ENCODE measurements at regions not wholly inside any gene's neighbourhood (a gene's known extent, or its start where the extent isn't known, plus 50 kb on each side); places are given as distances from the start of the nearest gene placed in this dataset.

- H3K4me2 ChIP-seq (ENCODE audit: low read length): no peak overlapping the region
- no peaks in the 10 kb centered on the region for H3K36me3 ChIP-seq (ENCODE audit: insufficient read depth, low read length)
- no peak overlapping the region for H3K4me3 ChIP-seq (ENCODE audit: low read depth, low read length, poor library complexity, severe bottlenecking)
- H2AFZ ChIP-seq (ENCODE audit: low read length): no peak overlapping the region
- no peaks in the 10 kb centered on the region for H3K4me1 ChIP-seq (ENCODE audit: insufficient read depth, low read length, poor library complexity, severe bottlenecking)
- BruUV-seq (replicated peaks): no TSS peak
- no peak overlapping the region for H3K27ac ChIP-seq (ENCODE audit: low read depth, low read length, poor library complexity, severe bottlenecking)
- DNase-seq (ENCODE audit: low spot score): no peak
- ChIA-PET CTCF (ENCODE audit: unreplicated experiment) (no interaction called here), POLR2A (no interaction called here)
- H4K20me1 ChIP-seq (ENCODE audit: insufficient read depth, low read length): no peaks in the 10 kb centered on the region
- TF ChIP-seq CTCF (conservative IDR thresholded peaks at IDR 0.05; ENCODE audit: low read length) (no peak), EZH2phosphoT487 (IDR thresholded peaks at IDR 0.05; ENCODE audit: borderline replicate concordance, low read depth, low read length) (no peak)
- no peaks in the 10 kb centered on the region for H3K9me3 ChIP-seq (ENCODE audit: low read length)
- intact Hi-C loops (cut with micrococcal nuclease; ENCODE audit: unreplicated experiment): no loop called here
- H3K79me2 ChIP-seq (ENCODE audit: insufficient read depth, low read depth, low read length): no peaks in the 10 kb centered on the region
- no peaks in the 10 kb centered on the region for H3K9me2 ChIP-seq (ENCODE audit: insufficient read depth, low read length)
Observed at GRCh38 chr5:91221917-91222316, 161.2 kb downstream of the ARRDC3 start.

- peak; percentile 27 for DNase-seq (ENCODE audit: low spot score)
- ChIA-PET POLR2A (interaction anchor here (0.6 to 1.8 kb wide), 10 partner anchors 12 to 251 kb away, joined by 3 to 7 read pairs (median 3); no protein-coding TSS in a partner anchor), CTCF (ENCODE audit: unreplicated experiment) (interaction anchor here (1.0 to 1.4 kb wide), 2 partner anchors 26 to 163 kb away, joined by 3 to 5 read pairs; partner anchors contain the start of gene ARRDC3)
- TF ChIP-seq CTCF (conservative IDR thresholded peaks at IDR 0.05; ENCODE audit: low read length) (peak; percentile 79), EZH2phosphoT487 (IDR thresholded peaks at IDR 0.05; ENCODE audit: borderline replicate concordance, low read depth, low read length) (no peak)
- H3K4me1 ChIP-seq (ENCODE audit: insufficient read depth, low read length, poor library complexity, severe bottlenecking): no peaks in the 10 kb centered on the region
- H3K79me2 ChIP-seq (ENCODE audit: insufficient read depth, low read depth, low read length): no peaks in the 10 kb centered on the region
- no peak overlapping the region for H3K4me3 ChIP-seq (ENCODE audit: low read depth, low read length, poor library complexity, severe bottlenecking)
- BruUV-seq (replicated peaks): no TSS peak
- intact Hi-C loops (cut with micrococcal nuclease; ENCODE audit: unreplicated experiment): no loop called here
- H3K9me3 ChIP-seq (ENCODE audit: low read length): no peaks in the 10 kb centered on the region
- H3K27ac ChIP-seq (ENCODE audit: low read depth, low read length, poor library complexity, severe bottlenecking): no peak overlapping the region
- no peak overlapping the region for H2AFZ ChIP-seq (ENCODE audit: low read length)
- H4K20me1 ChIP-seq (ENCODE audit: insufficient read depth, low read length): no peaks in the 10 kb centered on the region
- H3K36me3 ChIP-seq (ENCODE audit: insufficient read depth, low read length): no peaks in the 10 kb centered on the region
- no peak overlapping the region for H3K4me2 ChIP-seq (ENCODE audit: low read length)
- H3K9me2 ChIP-seq (ENCODE audit: insufficient read depth, low read length): no peaks in the 10 kb centered on the region
Observed at GRCh38 chr5:91219803-91220371, 163.2 kb downstream of the ARRDC3 start.

- intact Hi-C loops (cut with micrococcal nuclease; ENCODE audit: unreplicated experiment): no loop called here
- no peaks in the 10 kb centered on the region for H3K9me3 ChIP-seq (ENCODE audit: low read length)
- no peaks in the 10 kb centered on the region for H3K4me1 ChIP-seq (ENCODE audit: insufficient read depth, low read length, poor library complexity, severe bottlenecking)
- no TSS peak for BruUV-seq (replicated peaks)
- H3K4me3 ChIP-seq (ENCODE audit: low read depth, low read length, poor library complexity, severe bottlenecking): no peak overlapping the region
- TF ChIP-seq CTCF (conservative IDR thresholded peaks at IDR 0.05; ENCODE audit: low read length) (no peak), EZH2phosphoT487 (IDR thresholded peaks at IDR 0.05; ENCODE audit: borderline replicate concordance, low read depth, low read length) (no peak)
- CTCF ChIA-PET (ENCODE audit: unreplicated experiment): interaction anchor here (1.0 to 1.4 kb wide), 2 partner anchors 26 to 164 kb away, joined by 3 to 5 read pairs; partner anchors contain the start of gene ARRDC3
- H3K36me3 ChIP-seq (ENCODE audit: insufficient read depth, low read length): no peaks in the 10 kb centered on the region
- no peak overlapping the region for H3K4me2 ChIP-seq (ENCODE audit: low read length)
- no peaks in the 10 kb centered on the region for H4K20me1 ChIP-seq (ENCODE audit: insufficient read depth, low read length)
- no peak overlapping the region for H2AFZ ChIP-seq (ENCODE audit: low read length)
- POLR2A ChIA-PET: interaction anchor here (0.5 to 1.8 kb wide), 11 partner anchors 9 to 250 kb away, joined by 3 to 7 read pairs (median 3); no protein-coding TSS in a partner anchor
- no peaks in the 10 kb centered on the region for H3K9me2 ChIP-seq (ENCODE audit: insufficient read depth, low read length)
- no peak overlapping the region for H3K27ac ChIP-seq (ENCODE audit: low read depth, low read length, poor library complexity, severe bottlenecking)
- H3K79me2 ChIP-seq (ENCODE audit: insufficient read depth, low read depth, low read length): no peaks in the 10 kb centered on the region
- DNase-seq (ENCODE audit: low spot score): no peak
Observed at GRCh38 chr5:91219091-91219802, 163.9 kb downstream of the ARRDC3 start.

Data from OCI-LY7 (cell line).